ENCODE measurements at regions not wholly inside any gene's neighbourhood (a gene's known extent, or its start where the extent isn't known, plus 50 kb on each side); places are given as distances from the start of the nearest gene placed in this dataset.
"Not testable (repeated sequence)": the region's sequence is repeated elsewhere in the genome, so short reads cannot be mapped to it uniquely, and the experiment has no call there.

- no peak for TF ChIP-seq POLR2A (IDR thresholded peaks at IDR 0.05)
- no peak for TF ChIP-seq EP300 (IDR thresholded peaks at IDR 0.05)
- TF ChIP-seq, protein P1, sequence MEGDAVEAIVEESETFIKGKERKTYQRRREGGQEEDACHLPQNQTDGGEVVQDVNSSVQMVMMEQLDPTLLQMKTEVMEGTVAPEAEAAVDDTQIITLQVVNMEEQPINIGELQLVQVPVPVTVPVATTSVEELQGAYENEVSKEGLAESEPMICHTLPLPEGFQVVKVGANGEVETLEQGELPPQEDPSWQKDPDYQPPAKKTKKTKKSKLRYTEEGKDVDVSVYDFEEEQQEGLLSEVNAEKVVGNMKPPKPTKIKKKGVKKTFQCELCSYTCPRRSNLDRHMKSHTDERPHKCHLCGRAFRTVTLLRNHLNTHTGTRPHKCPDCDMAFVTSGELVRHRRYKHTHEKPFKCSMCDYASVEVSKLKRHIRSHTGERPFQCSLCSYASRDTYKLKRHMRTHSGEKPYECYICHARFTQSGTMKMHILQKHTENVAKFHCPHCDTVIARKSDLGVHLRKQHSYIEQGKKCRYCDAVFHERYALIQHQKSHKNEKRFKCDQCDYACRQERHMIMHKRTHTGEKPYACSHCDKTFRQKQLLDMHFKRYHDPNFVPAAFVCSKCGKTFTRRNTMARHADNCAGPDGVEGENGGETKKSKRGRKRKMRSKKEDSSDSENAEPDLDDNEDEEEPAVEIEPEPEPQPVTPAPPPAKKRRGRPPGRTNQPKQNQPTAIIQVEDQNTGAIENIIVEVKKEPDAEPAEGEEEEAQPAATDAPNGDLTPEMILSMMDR (IDR thresholded peaks at IDR 0.05): no peak
- TF ChIP-seq POLR2AphosphoS5 (IDR thresholded peaks at IDR 0.05): no peak
- no peak overlapping the region for H3K27ac ChIP-seq
- H3K36me3 ChIP-seq: no peaks in the 10 kb centered on the region
- no peaks in the 10 kb centered on the region for H3K4me1 ChIP-seq
- no peak overlapping the region for H3K4me3 ChIP-seq
- no peaks in the 10 kb centered on the region for H3K9me3 ChIP-seq
- no peaks in the 10 kb centered on the region for H3K27me3 ChIP-seq
- intact Hi-C loops (cut with DNase I; ENCODE audit: low total_unique reads): no loop called here
- no peak for DNase-seq
- WGBS, 5 donors: 69 to 86% (median 76%) methylated on average over 2 of the region's 2 CpGs
Measured at GRCh38 chr14:30277268-30277667, 281.7 kb upstream of the G2E3 start.

- H3K27ac ChIP-seq; DNase-seq; H3K27me3 ChIP-seq; H3K9me3 ChIP-seq; intact Hi-C loops (cut with DNase I; ENCODE audit: low total_unique reads); H3K4me3 ChIP-seq; H3K36me3 ChIP-seq; H3K4me1 ChIP-seq: not testable (repeated sequence)
- 88 to 95% (median 91%) methylated on average over 2 of the region's 2 CpGs for WGBS, 5 donors
Measured at GRCh38 chr14:30278856-30279255, 280.1 kb upstream of the G2E3 start.

- WGBS, 5 donors: 47 to 63% (median 53%) methylated on average over 2 of the region's 2 CpGs
- H3K27ac ChIP-seq: no peak overlapping the region
- intact Hi-C loops (cut with DNase I; ENCODE audit: low total_unique reads): no loop called here
- no peaks in the 10 kb centered on the region for H3K4me1 ChIP-seq
- DNase-seq: peak in 1 of 2 donors; percentile 52
- no peak overlapping the region for H3K4me3 ChIP-seq
- H3K36me3 ChIP-seq: no peaks in the 10 kb centered on the region
- H3K27me3 ChIP-seq: no peaks in the 10 kb centered on the region
- H3K9me3 ChIP-seq: no peaks in the 10 kb centered on the region
- TF ChIP-seq POLR2AphosphoS5 (IDR thresholded peaks at IDR 0.05): no peak
- TF ChIP-seq, protein P1 (IDR thresholded peaks at IDR 0.05): peak in 3 of 7 experiments; percentile 10 to 44 (median 14)
Measured at GRCh38 chr14:30283822-30284446, 275.0 kb upstream of the G2E3 start.

GRCh38 chr14:30284808-30285207 is 274.1 kb upstream of the G2E3 start:
- DNase-seq: no peak
- Histone ChIP-seq H3K27me3 (no peaks in the 10 kb centered on the region), H3K9me3 (no peaks in the 10 kb centered on the region), H3K27ac (no peak overlapping the region), H3K4me1 (no peaks in the 10 kb centered on the region), H3K4me3 (no peak overlapping the region), H3K36me3 (no peaks in the 10 kb centered on the region)
- intact Hi-C loops (cut with DNase I; ENCODE audit: low total_unique reads): no loop called here
- WGBS, 5 donors: 67 to 81% (median 71%) methylated on average over 4 of the region's 4 CpGs
- TF ChIP-seq POLR2AphosphoS5 (IDR thresholded peaks at IDR 0.05): no peak
- TF ChIP-seq EP300 (IDR thresholded peaks at IDR 0.05): no peak
- no peak for TF ChIP-seq POLR2A (IDR thresholded peaks at IDR 0.05)
- TF ChIP-seq, protein P1 (IDR thresholded peaks at IDR 0.05): no peak

GRCh38 chr14:30287579-30288445 is 271.1 kb upstream of the G2E3 start:
- no peaks in the 10 kb centered on the region for H3K4me1 ChIP-seq
- TF ChIP-seq POLR2A (IDR thresholded peaks at IDR 0.05) (no peak), EP300 (IDR thresholded peaks at IDR 0.05) (no peak), POLR2AphosphoS5 (IDR thresholded peaks at IDR 0.05) (no peak)
- TF ChIP-seq, protein P1 (IDR thresholded peaks at IDR 0.05): no peak
- H3K27me3 ChIP-seq: no peaks in the 10 kb centered on the region
- DNase-seq: no peak
- no peak overlapping the region for H3K27ac ChIP-seq
- intact Hi-C loops (cut with DNase I; ENCODE audit: low total_unique reads): no loop called here
- H3K4me3 ChIP-seq: no peak overlapping the region
- WGBS, 5 donors: 78 to 85% (median 81%) methylated on average over 7 of the region's 7 CpGs
- no peaks in the 10 kb centered on the region for H3K36me3 ChIP-seq
- H3K9me3 ChIP-seq: no peaks in the 10 kb centered on the region

Measured in stomach (tissue), 8 donors.